ENCODE measurements at regions not wholly inside any gene's neighbourhood (a gene's known extent, or its start where the extent isn't known, plus 50 kb on each side); places are given as distances from the start of the nearest gene placed in this dataset.

- H3K4me3 ChIP-seq, result peak overlapping the region in 9 of 12 donors; percentile 3 to 73 (median 64)
- H3K36me3 ChIP-seq, result no peaks in the 10 kb centered on the region
- H3K4me1 ChIP-seq, result peaks cover 0 to 24% (median 5%) of the 10 kb centered on the region in 12 donors
- peaks cover 0 to 12% (median 0%) of the 10 kb centered on the region in 12 donors for H3K9me3 ChIP-seq
- intact Hi-C loops (cut with DNase I), result loop anchor here in 3 of 10 donors (5.0 kb wide), 3 partner anchors 36 to 96 kb away; no protein-coding TSS in a partner anchor
- peaks cover 0 to 34% (median 7%) of the 10 kb centered on the region in 9 donors for H3K27me3 ChIP-seq
- ATAC-seq (peak in 1 of 4 donors; percentile 42), DNase-seq (no peak)
- TF ChIP-seq CTCF (IDR thresholded peaks at IDR 0.05) (peak in 4 of 12 donors; percentile 5 to 43 (median 27)), POLR2A (IDR thresholded peaks at IDR 0.05) (no peak)
- H3K27ac ChIP-seq, result peak overlapping the region in 8 of 12 donors; percentile 14 to 63 (median 40)
- 50 to 73% (median 54%) methylated on average over 5 of the region's 5 CpGs for WGBS, 4 donors
Observed at GRCh38 chr1:65527707-65528503, 107.4 kb downstream of the LEPR start.

- H3K9me3 ChIP-seq, result peaks cover 0 to 28% (median 0%) of the 10 kb centered on the region in 12 donors
- intact Hi-C loops (cut with DNase I), result no loop called here
- no peak overlapping the region for H3K4me3 ChIP-seq
- ATAC-seq, result no peak
- H3K4me1 ChIP-seq, result peaks cover 0 to 9% (median 0%) of the 10 kb centered on the region in 12 donors
- no peak overlapping the region for H3K27ac ChIP-seq
- no peak for DNase-seq
- 70 to 96% (median 94%) methylated on average over 4 of the region's 4 CpGs for WGBS, 4 donors
- no peaks in the 10 kb centered on the region for H3K36me3 ChIP-seq
- no peak for TF ChIP-seq CTCF (IDR thresholded peaks at IDR 0.05)
- TF ChIP-seq POLR2A (IDR thresholded peaks at IDR 0.05), result no peak
- H3K27me3 ChIP-seq, result no peaks in the 10 kb centered on the region
Observed at GRCh38 chr1:65531972-65532570, 111.6 kb downstream of the LEPR start.

- H3K4me3 ChIP-seq, result no peak overlapping the region
- ATAC-seq (no peak), DNase-seq (no peak)
- no peak for TF ChIP-seq CTCF (IDR thresholded peaks at IDR 0.05)
- TF ChIP-seq POLR2A (IDR thresholded peaks at IDR 0.05), result no peak
- no peaks in the 10 kb centered on the region for H3K36me3 ChIP-seq
- no peak overlapping the region for H3K27ac ChIP-seq
- H3K4me1 ChIP-seq, result peaks cover 0 to 9% (median 0%) of the 10 kb centered on the region in 12 donors
- intact Hi-C loops (cut with DNase I), result no loop called here
- no peaks in the 10 kb centered on the region for H3K27me3 ChIP-seq
- 78 to 85% (median 83%) methylated on average over 2 of the region's 2 CpGs for WGBS, 4 donors
- peaks cover 0 to 28% (median 0%) of the 10 kb centered on the region in 12 donors for H3K9me3 ChIP-seq
Observed at GRCh38 chr1:65535981-65536380, 115.5 kb downstream of the LEPR start.

- H3K4me3 ChIP-seq, result no peak overlapping the region
- H3K27ac ChIP-seq, result no peak overlapping the region
- peaks cover 0 to 9% (median 0%) of the 10 kb centered on the region in 12 donors for H3K4me1 ChIP-seq
- no peaks in the 10 kb centered on the region for H3K27me3 ChIP-seq
- H3K36me3 ChIP-seq, result no peaks in the 10 kb centered on the region
- intact Hi-C loops (cut with DNase I), result no loop called here
- ATAC-seq, result no peak
- TF ChIP-seq CTCF (IDR thresholded peaks at IDR 0.05) (no peak), POLR2A (IDR thresholded peaks at IDR 0.05) (no peak)
- DNase-seq, result no peak
- WGBS, 4 donors, result 36 to 55% (median 43%) methylated on average over 2 of the region's 2 CpGs
- H3K9me3 ChIP-seq, result peaks cover 0 to 15% (median 0%) of the 10 kb centered on the region in 12 donors
Observed at GRCh38 chr1:65538086-65538485, 117.6 kb downstream of the LEPR start.

All from heart left ventricle (tissue), 16 donors.